SW 1271 (cell line): ENCODE measurements at regions not wholly inside any gene's neighbourhood (a gene's known extent, or its start where the extent isn't known, plus 50 kb on each side); places are given as distances from the start of the nearest gene placed in this dataset.
"Not testable (repeated sequence)": the region's sequence is repeated elsewhere in the genome, so short reads cannot be mapped to it uniquely, and the experiment has no call there.

Experiments used
- DNase-seq, 2 experiments: peaks; one replicate each; lab custom pipeline; 2025; lab: John Stamatoyannopoulos, UW

- no peak for DNase-seq
These were observed 438.7 kb downstream of the BCKDHB start for GRCh38 chr6:80544976-80545722.

- DNase-seq = no peak
These were observed 438.1 kb downstream of the BCKDHB start for GRCh38 chr6:80544555-80544954.

- no peak for DNase-seq
These were observed 437.2 kb downstream of the BCKDHB start for GRCh38 chr6:80543598-80544222.

GRCh38 chr6:80543151-80543550 is 436.7 kb downstream of the BCKDHB start:
- DNase-seq = no peak

GRCh38 chr6:80541886-80542285 is 435.4 kb downstream of the BCKDHB start:
- no peak for DNase-seq

GRCh38 chr6:80541181-80541580 is 434.7 kb downstream of the BCKDHB start:
- DNase-seq = peak in 1 of 2 experiments; percentile 56

GRCh38 chr6:80540700-80541099 is 434.2 kb downstream of the BCKDHB start:
- no peak for DNase-seq

- DNase-seq = no peak
These were observed 430.9 kb downstream of the BCKDHB start for GRCh38 chr6:80537118-80537972.

- DNase-seq = no peak
These were observed 429.6 kb downstream of the BCKDHB start for GRCh38 chr6:80535914-80536565.

- DNase-seq = no peak
These were observed 425.5 kb downstream of the BCKDHB start for GRCh38 chr6:80531681-80532619.

GRCh38 chr6:80530103-80530502 is 423.6 kb downstream of the BCKDHB start:
- DNase-seq = no peak

GRCh38 chr6:80528115-80528514 is 421.6 kb downstream of the BCKDHB start:
- DNase-seq = no peak

- no peak for DNase-seq
These were observed 421.1 kb downstream of the BCKDHB start for GRCh38 chr6:80527552-80528052.

- no peak for DNase-seq
These were observed 417.1 kb downstream of the BCKDHB start for GRCh38 chr6:80523531-80523997.

GRCh38 chr6:80523010-80523409 is 416.5 kb downstream of the BCKDHB start:
- DNase-seq = no peak

- DNase-seq = no peak
These were observed 416.1 kb downstream of the BCKDHB start for GRCh38 chr6:80522576-80522975.

GRCh38 chr6:80519811-80520594 is 413.5 kb downstream of the BCKDHB start:
- no peak for DNase-seq

GRCh38 chr6:80517525-80517924 is 411.1 kb downstream of the BCKDHB start:
- DNase-seq = no peak

- DNase-seq = not testable (repeated sequence)
These were observed 404.1 kb downstream of the BCKDHB start for GRCh38 chr6:80510521-80510920.
